Osteocyte (in vitro differentiated cells): ENCODE measurements at regions not wholly inside any gene's neighbourhood (a gene's known extent, or its start where the extent isn't known, plus 50 kb on each side); places are given as distances from the start of the nearest gene placed in this dataset.

ENCODE experiments used
- DNase-seq: peaks from one replicate; pipeline ENCODE4 v3.0.0; 2021; ENCODE audit warnings: mixed read lengths; ENCODE audit not compliant: unreplicated experiment; ENCODE audit errors: extremely low spot score
- H3K27ac Mint-ChIP-seq: one replicate; pipeline ENCODE4 v1.8.0; 2021; ENCODE audit warnings: mild to moderate bottlenecking, mixed read lengths; ENCODE audit not compliant: unreplicated experiment
- H3K27me3 Mint-ChIP-seq: one replicate; pipeline ENCODE4 v1.8.0; 2021; ENCODE audit warnings: mixed read lengths; ENCODE audit not compliant: unreplicated experiment
- H3K36me3 Mint-ChIP-seq: one replicate; pipeline ENCODE4 v1.8.0; 2021; ENCODE audit warnings: mixed read lengths; ENCODE audit not compliant: unreplicated experiment
- H3K4me1 Mint-ChIP-seq: one replicate; pipeline ENCODE4 v1.8.0; 2021; ENCODE audit warnings: mixed read lengths; ENCODE audit not compliant: unreplicated experiment
- H3K4me3 Mint-ChIP-seq: one replicate; pipeline ENCODE4 v1.8.0; 2021; ENCODE audit warnings: mild to moderate bottlenecking, moderate library complexity, mixed read lengths; ENCODE audit not compliant: unreplicated experiment
- H3K9me3 Mint-ChIP-seq: one replicate; pipeline ENCODE4 v1.8.0; 2021; ENCODE audit warnings: mixed read lengths; ENCODE audit not compliant: unreplicated experiment
- TF ChIP-seq, protein P1 (sequence below): fragments of 200-600 bp; sonication (generic); IDR thresholded peaks from 2 replicates; pipeline ENCODE4 v1.5.0; 2021; ENCODE audit warnings: antibody characterized with exemption, mild to moderate bottlenecking, moderate library complexity

DNA sequence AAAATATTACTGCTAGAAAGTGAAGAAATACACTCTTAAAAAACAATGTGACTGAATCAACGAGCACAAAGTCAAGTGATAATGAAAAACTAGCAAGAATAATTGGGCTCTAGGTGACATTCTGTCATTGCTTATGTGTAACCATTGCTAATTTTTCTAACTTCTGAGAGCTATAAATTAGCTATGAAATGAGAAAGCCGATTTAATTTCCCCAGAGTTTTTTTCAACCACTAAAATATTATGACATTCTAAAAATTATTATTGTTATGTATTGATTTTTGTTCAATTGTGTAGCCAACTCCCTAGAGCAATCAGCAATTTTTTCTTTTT lies 458.6 kb upstream of the ATXN8OS start:
- Mint-ChIP-seq H3K4me3 (no peak overlapping the region), H3K27me3 (no peaks in the 10 kb centered on the region)
- TF ChIP-seq, protein P1, sequence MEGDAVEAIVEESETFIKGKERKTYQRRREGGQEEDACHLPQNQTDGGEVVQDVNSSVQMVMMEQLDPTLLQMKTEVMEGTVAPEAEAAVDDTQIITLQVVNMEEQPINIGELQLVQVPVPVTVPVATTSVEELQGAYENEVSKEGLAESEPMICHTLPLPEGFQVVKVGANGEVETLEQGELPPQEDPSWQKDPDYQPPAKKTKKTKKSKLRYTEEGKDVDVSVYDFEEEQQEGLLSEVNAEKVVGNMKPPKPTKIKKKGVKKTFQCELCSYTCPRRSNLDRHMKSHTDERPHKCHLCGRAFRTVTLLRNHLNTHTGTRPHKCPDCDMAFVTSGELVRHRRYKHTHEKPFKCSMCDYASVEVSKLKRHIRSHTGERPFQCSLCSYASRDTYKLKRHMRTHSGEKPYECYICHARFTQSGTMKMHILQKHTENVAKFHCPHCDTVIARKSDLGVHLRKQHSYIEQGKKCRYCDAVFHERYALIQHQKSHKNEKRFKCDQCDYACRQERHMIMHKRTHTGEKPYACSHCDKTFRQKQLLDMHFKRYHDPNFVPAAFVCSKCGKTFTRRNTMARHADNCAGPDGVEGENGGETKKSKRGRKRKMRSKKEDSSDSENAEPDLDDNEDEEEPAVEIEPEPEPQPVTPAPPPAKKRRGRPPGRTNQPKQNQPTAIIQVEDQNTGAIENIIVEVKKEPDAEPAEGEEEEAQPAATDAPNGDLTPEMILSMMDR: no peak

DNA sequence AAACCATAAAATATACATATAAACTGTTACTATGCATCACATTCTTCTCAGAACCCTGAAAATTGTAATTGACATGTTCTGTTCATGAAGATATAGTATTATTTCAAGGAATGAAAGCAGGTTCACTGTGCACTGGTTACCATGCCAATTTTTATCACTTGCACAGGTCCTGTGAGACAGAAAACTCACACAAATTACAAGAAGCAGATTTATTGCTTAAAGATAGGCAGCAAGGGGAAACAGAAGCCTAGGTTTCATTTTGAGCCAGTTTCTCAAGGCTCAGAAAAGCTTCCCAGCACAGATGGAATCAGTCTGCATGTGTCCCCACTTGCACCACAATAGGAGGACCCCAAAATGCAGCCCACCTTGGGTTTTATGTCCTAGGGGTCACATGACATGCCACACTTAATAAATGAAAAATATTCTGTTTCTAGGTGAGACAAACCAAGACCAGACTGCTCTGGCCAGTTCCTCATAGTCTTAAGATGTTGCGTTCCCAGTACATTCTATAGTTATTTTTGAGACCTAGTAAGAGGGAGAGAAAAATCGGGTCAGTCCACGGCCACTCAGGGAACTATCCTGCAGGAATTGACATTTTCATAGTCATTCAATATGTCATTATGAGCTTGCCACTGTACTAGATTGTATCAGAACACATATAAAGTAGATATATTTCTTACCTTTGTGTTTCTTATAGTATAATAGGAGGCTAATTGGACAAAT lies 459.1 kb upstream of the ATXN8OS start:
- Mint-ChIP-seq H3K36me3 (no peaks in the 10 kb centered on the region), H3K4me3 (no peak overlapping the region), H3K27me3 (no peaks in the 10 kb centered on the region), H3K4me1 (no peaks in the 10 kb centered on the region), H3K27ac (no peak overlapping the region), H3K9me3 (no peaks in the 10 kb centered on the region)
- DNase-seq: no peak
- TF ChIP-seq, protein P1: no peak

More for the DNA sequence above, 458.6 kb upstream of the ATXN8OS start:
- no peak for DNase-seq
- Mint-ChIP-seq H3K27ac (no peak overlapping the region), H3K36me3 (no peaks in the 10 kb centered on the region), H3K9me3 (no peaks in the 10 kb centered on the region), H3K4me1 (no peaks in the 10 kb centered on the region)

DNA sequence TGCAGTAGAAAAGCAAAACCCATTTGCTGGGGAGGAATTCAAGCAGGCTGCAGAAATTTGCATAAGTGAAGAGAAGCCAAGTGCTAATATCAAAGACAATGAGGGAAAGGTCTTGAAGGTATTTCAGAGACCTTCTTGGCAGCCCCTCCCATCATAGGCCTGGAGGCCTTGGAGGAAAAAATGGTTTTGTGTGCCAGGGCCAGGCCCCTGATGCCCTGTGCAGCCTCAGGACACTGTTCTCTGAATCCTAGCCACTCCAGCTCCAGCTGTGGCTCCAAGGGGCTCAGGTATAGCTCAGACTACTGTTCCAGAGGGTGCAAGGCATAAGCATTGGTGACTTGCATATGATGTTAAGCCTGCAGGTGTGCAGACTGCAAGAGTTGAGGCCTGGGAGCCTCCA lies 463.2 kb upstream of the ATXN8OS start:
- TF ChIP-seq, protein P1: no peak
- H3K9me3 Mint-ChIP-seq: no peaks in the 10 kb centered on the region
- H3K4me3 Mint-ChIP-seq: no peak overlapping the region
- no peaks in the 10 kb centered on the region for H3K4me1 Mint-ChIP-seq
- no peak for DNase-seq
- no peaks in the 10 kb centered on the region for H3K36me3 Mint-ChIP-seq
- no peak overlapping the region for H3K27ac Mint-ChIP-seq
- no peaks in the 10 kb centered on the region for H3K27me3 Mint-ChIP-seq

DNA sequence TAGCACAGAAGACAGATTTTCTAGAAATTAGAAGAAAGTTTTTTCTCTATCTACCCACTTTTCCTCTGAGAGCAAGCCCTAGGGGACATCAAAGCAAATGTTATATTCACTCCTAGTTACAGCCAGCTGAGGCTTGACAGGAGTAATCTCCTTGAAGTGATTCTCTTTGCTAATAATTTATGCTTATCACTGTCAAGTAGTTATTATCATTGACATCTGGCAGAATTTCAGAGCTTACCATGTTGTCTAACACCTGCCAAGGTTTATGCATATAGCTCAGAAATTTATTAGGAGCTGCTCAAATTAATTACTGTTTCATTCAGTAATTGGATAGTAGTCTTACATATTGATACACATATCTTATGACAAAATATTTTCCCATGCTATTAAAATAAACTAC lies 465.9 kb upstream of the ATXN8OS start:
- H3K27ac Mint-ChIP-seq: no peak overlapping the region
- peaks cover 16% of the 10 kb centered on the region for H3K9me3 Mint-ChIP-seq
- no peaks in the 10 kb centered on the region for H3K27me3 Mint-ChIP-seq
- TF ChIP-seq, protein P1: no peak
- no peaks in the 10 kb centered on the region for H3K4me1 Mint-ChIP-seq
- no peak overlapping the region for H3K4me3 Mint-ChIP-seq
- no peak for DNase-seq
- no peaks in the 10 kb centered on the region for H3K36me3 Mint-ChIP-seq

DNA sequence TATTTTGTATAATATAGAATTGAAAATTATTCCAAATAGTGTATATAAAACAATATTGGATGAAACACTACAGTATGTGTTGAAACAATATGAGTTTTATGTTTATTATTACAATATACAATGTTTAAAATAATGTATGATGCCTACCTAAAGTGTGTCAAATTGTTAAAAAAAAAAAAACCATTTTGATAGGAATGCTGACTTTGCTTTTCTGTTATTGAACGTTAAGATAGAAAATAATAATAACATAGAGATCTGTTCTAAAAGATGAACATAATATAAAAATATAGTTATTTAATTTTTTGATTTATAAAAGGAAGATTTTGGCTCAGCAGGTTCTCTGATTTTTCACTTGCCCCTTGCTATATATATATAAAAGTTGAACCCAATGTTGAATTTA lies 474.6 kb upstream of the ATXN8OS start:
- no peak for DNase-seq
- TF ChIP-seq, protein P1: no peak
- Mint-ChIP-seq H3K9me3 (peaks cover 6% of the 10 kb centered on the region), H3K4me3 (no peak overlapping the region), H3K27me3 (peaks cover 2% of the 10 kb centered on the region), H3K4me1 (no peaks in the 10 kb centered on the region), H3K36me3 (no peaks in the 10 kb centered on the region), H3K27ac (no peak overlapping the region)
